ENCODE measurements at regions not wholly inside any gene's neighbourhood (a gene's known extent, or its start where the extent isn't known, plus 50 kb on each side); places are given as distances from the start of the nearest gene placed in this dataset.

- TF ChIP-seq E2F4 (CRISPR knock-in tag; IDR thresholded peaks at IDR 0.05; ENCODE audit: low read depth) (no peak), ZNF263 (CRISPR knock-in tag; IDR thresholded peaks at IDR 0.05; ENCODE audit: borderline replicate concordance) (no peak), ELK3 (CRISPR knock-in tag; IDR thresholded peaks at IDR 0.05) (no peak), ZNF699 (CRISPR knock-in tag; IDR thresholded peaks at IDR 0.05; ENCODE audit: insufficient replicate concordance) (no peak), TGIF2 (CRISPR knock-in tag; IDR thresholded peaks at IDR 0.05) (no peak), ZFP91 (CRISPR knock-in tag; IDR thresholded peaks at IDR 0.05) (peak; percentile 95), BHLHE40 (IDR thresholded peaks at IDR 0.05; ENCODE audit: low read length) (peak; percentile 64), PKNOX1 (IDR thresholded peaks at IDR 0.05) (no peak), GABPA (tag; conservative IDR thresholded peaks at IDR 0.05; ENCODE audit: low read depth) (no peak), ZNF121 (CRISPR knock-in tag; conservative IDR thresholded peaks at IDR 0.05) (no peak), ATF7 (IDR thresholded peaks at IDR 0.05) (peak; percentile 14; the same call in 1 of the 2 replicates), C11orf30 (IDR thresholded peaks at IDR 0.05; ENCODE audit: low read depth) (peak; percentile 91), TAF9B (IDR thresholded peaks at IDR 0.05; ENCODE audit: partially characterized antibody) (no peak), ELF2 (CRISPR knock-in tag; IDR thresholded peaks at IDR 0.05) (no peak), PATZ1 (CRISPR knock-in tag; IDR thresholded peaks at IDR 0.05; ENCODE audit: borderline replicate concordance) (no peak), POLR2AphosphoS5 (IDR thresholded peaks at IDR 0.05; ENCODE audit: control insufficient read depth, insufficient read depth, low read depth, low read length) (no peak), SAFB2 (IDR thresholded peaks at IDR 0.05; ENCODE audit: borderline replicate concordance, low read depth, low read length, severe bottlenecking) (no peak), MEF2D (tag; conservative IDR thresholded peaks at IDR 0.05; ENCODE audit: low read depth) (no peak), ZBTB2 (IDR thresholded peaks at IDR 0.05) (peak; percentile 81; the same call in 1 of the 2 replicates)
These were observed 68.4 kb downstream of the VEGFA start (continued) for GRCh38 chr6:43838276-43839036.

All from K562 (cell line).